CD4-positive, alpha-beta T cell treated with Interferon gamma for 1 hour (primary cell): ENCODE measurements at regions not wholly inside any gene's neighbourhood (a gene's known extent, or its start where the extent isn't known, plus 50 kb on each side); places are given as distances from the start of the nearest gene placed in this dataset.
A peak's percentile ranks its signal among the peaks of the same experiment; 100 is the strongest.

Experiments
- DNase-seq: peaks from one replicate; pipeline ENCODE4 v3.0.0-alpha.2; 2020

- DNase-seq: no peak
These were observed 66.7 kb upstream of the TOP1 start for GRCh38 chr20:40961686-40962640.

GRCh38 chr20:40962733-40963504 lies 65.7 kb upstream of the TOP1 start:
- DNase-seq: peak; percentile 65

- DNase-seq: no peak
These were observed 65.1 kb upstream of the TOP1 start for GRCh38 chr20:40963505-40963845.

- DNase-seq: no peak
These were observed 63.0 kb upstream of the TOP1 start for GRCh38 chr20:40965671-40966070.

- DNase-seq: peak; percentile 43
These were observed 62.5 kb upstream of the TOP1 start for GRCh38 chr20:40966103-40966502.

GRCh38 chr20:40966516-40967185 lies 62.0 kb upstream of the TOP1 start:
- DNase-seq: no peak

GRCh38 chr20:40967700-40968099 lies 60.9 kb upstream of the TOP1 start:
- no peak for DNase-seq

- DNase-seq: peak; percentile 77
These were observed 59.6 kb upstream of the TOP1 start for GRCh38 chr20:40968816-40969562.

GRCh38 chr20:40970218-40970617 lies 58.4 kb upstream of the TOP1 start:
- DNase-seq: no peak

- no peak for DNase-seq
These were observed 51.4 kb upstream of the TOP1 start for GRCh38 chr20:40977218-40977617.

GRCh38 chr20:40978761-40979160 lies 49.9 kb upstream of the TOP1 start:
- DNase-seq: no peak
